IMR-90 (cell line): ENCODE measurements at regions not wholly inside any gene's neighbourhood (a gene's known extent, or its start where the extent isn't known, plus 50 kb on each side); places are given as distances from the start of the nearest gene placed in this dataset.

Source experiments
- ATAC-seq: fragments of 200-7000 bp; cut with Tn5 transposase; 2 replicates; pipeline ENCODE4 v1.9.1; 2020; ENCODE audit warnings: low read depth, mild to moderate bottlenecking, moderate library complexity
- BruUV-seq: library from RNA; stranded (reverse); fragments of 400-500 nt; replicated peaks from 2 replicates; lab custom pipeline; 2021; lab: Mats Ljungman, UMichigan
- CTCF ChIA-PET: fragments of 300-600 bp; formaldehyde crosslinking; extraction: SDS; loops from one replicate; lab custom pipeline; 2021; ENCODE audit warnings: antibody characterized with exemption; lab: Yijun Ruan, JAX
- POLR2A ChIA-PET: fragments of 300-600 bp; sonication (Branson Sonifier 250); formaldehyde crosslinking; loops from one replicate; lab custom pipeline; 2022; ENCODE audit warnings: antibody characterized with exemption; ENCODE audit not compliant: unreplicated experiment; lab: Charles Lee
- DNase-seq: peaks from one replicate; pipeline ENCODE4 v3.0.0; 2013
- H2AFZ ChIP-seq: replicated peaks from 2 replicates; pipeline ENCODE3; 2013; ENCODE audit warnings: low read length, mild to moderate bottlenecking; ENCODE audit not compliant: poor library complexity
- H2AK5ac ChIP-seq: 2 replicates; pipeline ENCODE4 v1.6.1; 2013; ENCODE audit warnings: low read depth, low read length, inconsistent platforms
- H2AK9ac ChIP-seq: replicated peaks from 2 replicates; pipeline ENCODE3; 2013; ENCODE audit warnings: mild to moderate bottlenecking, low read depth, low read length, moderate library complexity; ENCODE audit not compliant: poor library complexity
- H2BK120ac ChIP-seq: 2 replicates; pipeline ENCODE4 v1.6.1; 2013; ENCODE audit warnings: low read depth, low read length, inconsistent platforms
- H2BK15ac ChIP-seq: 3 replicates; pipeline ENCODE4 v1.6.1; 2013; ENCODE audit warnings: low read depth, low read length, inconsistent platforms
- H2BK20ac ChIP-seq: 2 replicates; pipeline ENCODE4 v1.6.1; 2013; ENCODE audit warnings: low read depth, mild to moderate bottlenecking, inconsistent platforms, low read length, moderate library complexity
- H2BK5ac ChIP-seq: 2 replicates; pipeline ENCODE4 v1.6.1; 2013; ENCODE audit warnings: mild to moderate bottlenecking, low read depth, low read length, inconsistent platforms; ENCODE audit not compliant: poor library complexity, severe bottlenecking
- H3K14ac ChIP-seq: replicated peaks from 2 replicates; pipeline ENCODE4 v1.6.1; 2013; ENCODE audit warnings: low read depth, low read length, inconsistent platforms
- H3K18ac ChIP-seq: 2 replicates; pipeline ENCODE4 v1.6.1; 2013; ENCODE audit warnings: low read depth, low read length, control low read depth
- H3K23ac ChIP-seq: 2 replicates; pipeline ENCODE4 v1.6.1; 2013; ENCODE audit warnings: low read depth, low read length, inconsistent platforms
- H3K27ac ChIP-seq: 2 replicates; pipeline ENCODE4 v1.5.1; 2013; ENCODE audit warnings: mild to moderate bottlenecking, control low read depth, low read length; ENCODE audit not compliant: insufficient read depth
- H3K27me3 ChIP-seq: 2 replicates; pipeline ENCODE4 v1.6.1; 2013; ENCODE audit warnings: low read length; ENCODE audit not compliant: control insufficient read depth, insufficient read depth
- H3K36me3 ChIP-seq: 2 replicates; pipeline ENCODE4 v1.6.1; 2013; ENCODE audit warnings: low read length, mixed read lengths; ENCODE audit not compliant: control insufficient read depth, insufficient read depth
- H3K4ac ChIP-seq: 2 replicates; pipeline ENCODE4 v1.6.1; 2013; ENCODE audit warnings: low read depth, low read length, inconsistent platforms
- H3K4me1 ChIP-seq: 2 replicates; pipeline ENCODE4 v1.6.1; 2013; ENCODE audit warnings: low read length, mixed read lengths; ENCODE audit not compliant: control insufficient read depth, insufficient read depth
- H3K4me2 ChIP-seq: 2 replicates; pipeline ENCODE4 v1.6.1; 2013; ENCODE audit warnings: low read depth, mild to moderate bottlenecking, control low read depth, low read length, moderate library complexity
- H3K4me3 ChIP-seq: 2 replicates; pipeline ENCODE4 v1.5.1; 2013; ENCODE audit warnings: low read depth, mild to moderate bottlenecking, control low read depth, low read length, moderate library complexity; ENCODE audit not compliant: insufficient read depth
- H3K56ac ChIP-seq: 2 replicates; pipeline ENCODE4 v1.6.1; 2013; ENCODE audit warnings: low read length, inconsistent platforms; ENCODE audit not compliant: insufficient read depth; ENCODE audit errors: extremely low read depth
- H3K79me1 ChIP-seq, 2 experiments: 2 replicates each; pipeline ENCODE4 v1.6.1; 2013; ENCODE audit warnings: low read length in 2 of 2, inconsistent platforms in 1 of 2, low read depth in 1 of 2
- H3K9ac ChIP-seq: 2 replicates; pipeline ENCODE4 v1.6.1; 2013; ENCODE audit warnings: low read depth, low read length, control low read depth
- H3K9me1 ChIP-seq: 2 replicates; pipeline ENCODE4 v1.6.1; 2013; ENCODE audit warnings: low read length, inconsistent platforms; ENCODE audit not compliant: insufficient read depth
- H3K9me3 ChIP-seq: 2 replicates; pipeline ENCODE4 v1.6.1; 2013; ENCODE audit warnings: low read length; ENCODE audit not compliant: control insufficient read depth, insufficient read depth
- H4K20me1 ChIP-seq: 2 replicates; pipeline ENCODE4 v1.6.1; 2013; ENCODE audit warnings: low read length, inconsistent platforms; ENCODE audit not compliant: insufficient read depth
- H4K5ac ChIP-seq: 2 replicates; pipeline ENCODE4 v1.6.1; 2013; ENCODE audit warnings: mild to moderate bottlenecking, low read depth, low read length, control low read depth
- H4K8ac ChIP-seq, 2 experiments: 2 replicates each; pipeline ENCODE4 v1.6.1; 2013; ENCODE audit warnings: low read depth in 2 of 2, low read length in 2 of 2, control low read depth in 1 of 2, inconsistent platforms in 1 of 2
- H4K91ac ChIP-seq: 2 replicates; pipeline ENCODE4 v1.6.1; 2013; ENCODE audit warnings: low read depth, low read length, inconsistent platforms; ENCODE audit not compliant: insufficient read depth
- BHLHE40 ChIP-seq: fragments of 150-350 bp; IDR thresholded peaks from 2 replicates; pipeline ENCODE4 v1.6.1; 2016; ENCODE audit warnings: mild to moderate bottlenecking, low read depth, low read length
- CEBPB ChIP-seq: IDR thresholded peaks from 2 replicates; pipeline ENCODE4 v1.6.1; 2012; ENCODE audit warnings: low read depth, low read length, improper control_type of control experiment
- CHD1 ChIP-seq: IDR thresholded peaks from 2 replicates; pipeline ENCODE4 v1.6.1; 2012; ENCODE audit warnings: low read depth, low read length, improper control_type of control experiment
- FOS ChIP-seq: fragments of 150-350 bp; IDR thresholded peaks from 2 replicates; pipeline ENCODE4 v1.6.1; 2016; ENCODE audit warnings: low read depth, low read length
- MAZ ChIP-seq: IDR thresholded peaks from 2 replicates; pipeline ENCODE4 v1.6.1; 2012; ENCODE audit warnings: low read depth, mild to moderate bottlenecking, low read length, improper control_type of control experiment, moderate library complexity, borderline replicate concordance
- NFE2L2 ChIP-seq: fragments of 150-350 bp; IDR thresholded peaks from 2 replicates; pipeline ENCODE4 v1.6.1; 2016; ENCODE audit warnings: low read depth, mild to moderate bottlenecking, low read length
- POLR2A ChIP-seq: IDR thresholded peaks from 2 replicates; pipeline ENCODE4 v1.6.1; 2012; ENCODE audit warnings: mild to moderate bottlenecking, low read depth, low read length
- RAD21 ChIP-seq: IDR thresholded peaks from 2 replicates; pipeline ENCODE4 v1.6.1; 2012; ENCODE audit warnings: low read length, improper control_type of control experiment
- WGBS, 2 experiments: methylation state at CpG; one replicate each; pipeline versions ENCODE4 v1.1.5 to v1.1.7; 2013; ENCODE audit warnings: missing lambda C conversion rate in 2 of 2; ENCODE audit not compliant: insufficient read length in 1 of 2; ENCODE audit errors: extremely low coverage in 2 of 2; 5-methylcytosine and 5-hydroxymethylcytosine counted together
- dilution Hi-C: fragments of 300-500 bp; cut with HindIII; formaldehyde crosslinking; loops from one replicate; pipeline ENCODE4 v1.14.3; 2018; ENCODE audit warnings: low sequenced_read_pairs; ENCODE audit not compliant: unreplicated experiment
- in situ Hi-C: fragments of 300-500 bp; cut with MboI; formaldehyde crosslinking; loops from 3 replicates; pipeline ENCODE4 v1.14.3; 2019; ENCODE audit warnings: low sequenced_read_pairs, inconsistent platforms, mixed read lengths
- intact Hi-C: fragments of 100-400 bp; cut with micrococcal nuclease; formaldehyde crosslinking; loops from 2 replicates; pipeline ENCODE4 v1.10.0; 2022
- TF ChIP-seq, protein P1 (sequence below): conservative IDR thresholded peaks from 2 replicates; pipeline ENCODE4 v1.5.1; 2012; ENCODE audit warnings: mild to moderate bottlenecking, low read depth, low read length, improper control_type of control experiment
- TF ChIP-seq, protein P2 (sequence below): fragments of 150-350 bp; IDR thresholded peaks from 2 replicates; pipeline ENCODE4 v1.6.1; 2017; ENCODE audit warnings: mild to moderate bottlenecking, antibody characterized with exemption, low read length, low read depth
- TF ChIP-seq, protein P3 (sequence below): fragments of 150-350 bp; IDR thresholded peaks from 2 replicates; pipeline ENCODE4 v1.6.1; 2016; ENCODE audit warnings: low read depth, mild to moderate bottlenecking, low read length, moderate library complexity, borderline replicate concordance

DNA sequence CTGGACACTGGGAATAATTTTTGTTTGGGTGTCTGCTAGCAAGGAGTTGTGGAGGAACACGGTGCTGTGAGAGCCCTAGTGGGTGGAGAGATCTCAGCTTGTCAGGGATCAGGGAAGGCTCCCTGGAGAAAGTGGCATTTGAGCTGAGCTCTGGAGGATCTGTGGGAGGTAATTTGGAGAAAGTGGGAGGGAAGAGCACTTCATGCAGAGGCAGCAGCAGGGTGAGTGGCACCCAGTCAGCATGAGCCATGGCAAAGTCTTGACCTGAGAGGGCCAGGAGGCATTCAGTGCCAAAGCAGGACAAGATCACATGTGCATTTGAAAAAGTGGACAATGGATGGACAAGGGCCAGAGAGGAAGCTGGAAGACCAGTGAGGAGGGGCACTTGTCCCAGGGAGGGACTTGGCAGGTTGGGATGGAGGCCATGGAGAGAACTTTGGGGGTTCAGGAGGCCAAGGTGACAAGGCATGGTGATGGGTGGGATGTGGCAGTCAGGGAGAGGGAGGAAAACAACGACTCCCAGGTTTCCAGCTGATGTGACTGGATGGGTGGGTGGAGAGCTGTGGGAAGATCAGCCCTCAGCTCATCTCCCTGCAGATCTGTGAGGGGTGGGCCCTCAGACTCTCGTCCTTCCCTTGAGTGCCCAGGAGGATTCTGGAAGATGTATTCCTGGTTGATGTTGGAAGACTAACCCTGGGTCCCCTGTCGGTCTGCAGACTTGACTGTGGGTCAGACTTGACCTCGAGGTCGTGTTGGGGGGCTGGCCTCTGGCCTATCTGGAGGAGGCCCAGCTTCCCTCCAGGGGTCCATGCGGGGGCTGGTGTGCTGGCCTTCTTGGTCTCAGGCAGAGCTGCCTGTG is 68.9 kb upstream of the PITX1 start:
- intact Hi-C loops (no loop called here), dilution Hi-C loops (no loop called here), in situ Hi-C loops (no loop called here)
- Histone ChIP-seq H3K4me2 (no peak overlapping the region), H2AK5ac (no peak overlapping the region), H3K27me3 (no peaks in the 10 kb centered on the region; the same call in 1 of the 2 replicates), H4K5ac (no peak overlapping the region), H3K79me1 (no peaks in the 10 kb centered on the region), H3K9me3 (no peaks in the 10 kb centered on the region), H3K56ac (no peak overlapping the region), H3K4me1 (peaks cover 5% of the 10 kb centered on the region; the same call in 1 of the 2 replicates), H2BK5ac (no peak overlapping the region), H3K23ac (no peak overlapping the region), H2BK120ac (no peak overlapping the region), H2AFZ (no peak overlapping the region), H3K4ac (no peak overlapping the region), H3K14ac (no peak overlapping the region), H2AK9ac (no peak overlapping the region), H3K36me3 (peaks cover 2% of the 10 kb centered on the region; the same call in 1 of the 2 replicates), H4K20me1 (no peaks in the 10 kb centered on the region), H3K27ac (no peak overlapping the region), H3K9ac (no peak overlapping the region), H4K91ac (no peak overlapping the region; the same call in 1 of the 2 replicates), H2BK20ac (no peak overlapping the region), H3K18ac (no peak overlapping the region), H4K8ac (no peak overlapping the region), H3K4me3 (no peak overlapping the region), H3K9me1 (peaks cover 7% of the 10 kb centered on the region; the same call in 1 of the 2 replicates), H2BK15ac (no peak overlapping the region)
- WGBS, 2 experiments = 80% methylated on average over 4 of the region's 7 CpGs; no CpG with 5 or more reads in 1 of the 2 experiments
- ChIA-PET CTCF (no interaction called here), POLR2A (no interaction called here)
- TF ChIP-seq CHD1 = no peak
- TF ChIP-seq, protein P1, sequence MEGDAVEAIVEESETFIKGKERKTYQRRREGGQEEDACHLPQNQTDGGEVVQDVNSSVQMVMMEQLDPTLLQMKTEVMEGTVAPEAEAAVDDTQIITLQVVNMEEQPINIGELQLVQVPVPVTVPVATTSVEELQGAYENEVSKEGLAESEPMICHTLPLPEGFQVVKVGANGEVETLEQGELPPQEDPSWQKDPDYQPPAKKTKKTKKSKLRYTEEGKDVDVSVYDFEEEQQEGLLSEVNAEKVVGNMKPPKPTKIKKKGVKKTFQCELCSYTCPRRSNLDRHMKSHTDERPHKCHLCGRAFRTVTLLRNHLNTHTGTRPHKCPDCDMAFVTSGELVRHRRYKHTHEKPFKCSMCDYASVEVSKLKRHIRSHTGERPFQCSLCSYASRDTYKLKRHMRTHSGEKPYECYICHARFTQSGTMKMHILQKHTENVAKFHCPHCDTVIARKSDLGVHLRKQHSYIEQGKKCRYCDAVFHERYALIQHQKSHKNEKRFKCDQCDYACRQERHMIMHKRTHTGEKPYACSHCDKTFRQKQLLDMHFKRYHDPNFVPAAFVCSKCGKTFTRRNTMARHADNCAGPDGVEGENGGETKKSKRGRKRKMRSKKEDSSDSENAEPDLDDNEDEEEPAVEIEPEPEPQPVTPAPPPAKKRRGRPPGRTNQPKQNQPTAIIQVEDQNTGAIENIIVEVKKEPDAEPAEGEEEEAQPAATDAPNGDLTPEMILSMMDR = no peak
- TF ChIP-seq FOS = no peak
- TF ChIP-seq BHLHE40 = no peak
- no peak for TF ChIP-seq POLR2A
- TF ChIP-seq, protein P2, sequence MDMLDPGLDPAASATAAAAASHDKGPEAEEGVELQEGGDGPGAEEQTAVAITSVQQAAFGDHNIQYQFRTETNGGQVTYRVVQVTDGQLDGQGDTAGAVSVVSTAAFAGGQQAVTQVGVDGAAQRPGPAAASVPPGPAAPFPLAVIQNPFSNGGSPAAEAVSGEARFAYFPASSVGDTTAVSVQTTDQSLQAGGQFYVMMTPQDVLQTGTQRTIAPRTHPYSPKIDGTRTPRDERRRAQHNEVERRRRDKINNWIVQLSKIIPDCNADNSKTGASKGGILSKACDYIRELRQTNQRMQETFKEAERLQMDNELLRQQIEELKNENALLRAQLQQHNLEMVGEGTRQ = no peak
- TF ChIP-seq CEBPB = no peak
- no peak for TF ChIP-seq MAZ
- TF ChIP-seq, protein P3, sequence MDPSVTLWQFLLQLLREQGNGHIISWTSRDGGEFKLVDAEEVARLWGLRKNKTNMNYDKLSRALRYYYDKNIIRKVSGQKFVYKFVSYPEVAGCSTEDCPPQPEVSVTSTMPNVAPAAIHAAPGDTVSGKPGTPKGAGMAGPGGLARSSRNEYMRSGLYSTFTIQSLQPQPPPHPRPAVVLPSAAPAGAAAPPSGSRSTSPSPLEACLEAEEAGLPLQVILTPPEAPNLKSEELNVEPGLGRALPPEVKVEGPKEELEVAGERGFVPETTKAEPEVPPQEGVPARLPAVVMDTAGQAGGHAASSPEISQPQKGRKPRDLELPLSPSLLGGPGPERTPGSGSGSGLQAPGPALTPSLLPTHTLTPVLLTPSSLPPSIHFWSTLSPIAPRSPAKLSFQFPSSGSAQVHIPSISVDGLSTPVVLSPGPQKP = no peak
- TF ChIP-seq NFE2L2 = no peak
- TF ChIP-seq RAD21 = no peak
- ATAC-seq (no peak), DNase-seq (no peak)
- no TSS peak for BruUV-seq
